Testis (tissue), 2 donors: ENCODE measurements at regions not wholly inside any gene's neighbourhood (a gene's known extent, or its start where the extent isn't known, plus 50 kb on each side); places are given as distances from the start of the nearest gene placed in this dataset.

Source experiments
- CTCF ChIP-seq, 3 experiments: fragments of 450-650 bp in 2 of 3; fragments of 200-600 bp in 1 of 3; sonication (generic) in 1 of 3; IDR thresholded peaks; one replicate each; pipeline ENCODE4 v1.5.1; 2016 to 2019; ENCODE audit warnings: antibody characterized with exemption in 3 of 3, mild to moderate bottlenecking in 2 of 3, moderate library complexity in 1 of 3
- POLR2A ChIP-seq: fragments of 450-650 bp; IDR thresholded peaks from one replicate; pipeline ENCODE4 v1.6.1; 2017; ENCODE audit warnings: antibody characterized with exemption, mild to moderate bottlenecking, moderate library complexity

DNA sequence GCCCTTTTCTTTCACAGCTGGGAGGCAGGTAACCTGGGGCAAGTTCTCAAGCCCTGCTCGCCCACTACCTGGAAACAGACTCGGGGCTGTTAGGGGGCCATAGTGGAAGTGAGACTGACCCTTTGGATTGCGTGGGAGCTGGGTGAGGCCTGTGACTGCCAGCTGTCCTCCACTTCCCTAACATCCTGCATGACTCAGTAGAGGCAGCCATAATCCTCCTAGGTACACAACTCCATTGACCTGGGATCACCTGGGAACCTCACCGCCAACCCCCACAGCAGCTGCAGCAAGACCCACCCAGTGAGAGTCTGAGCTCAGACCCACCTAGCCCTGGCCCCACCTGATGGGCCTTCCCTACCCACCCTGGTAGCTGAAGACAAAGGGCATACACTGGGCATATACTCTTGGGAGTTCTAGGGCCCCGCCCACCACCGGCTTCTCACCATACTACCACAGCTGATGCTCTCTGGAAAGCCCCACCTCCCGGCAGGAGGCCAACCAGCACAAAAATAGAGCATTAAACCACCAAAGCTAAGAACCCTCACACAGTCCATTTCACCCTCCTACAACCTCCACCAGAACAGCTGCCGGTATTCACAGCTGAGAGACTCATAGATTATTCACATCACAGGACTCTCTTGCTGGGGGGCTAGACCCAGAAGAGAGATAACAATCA is 61.1 kb upstream of the DCTD start:
- no peak for TF ChIP-seq CTCF (IDR thresholded peaks at IDR 0.05)
- TF ChIP-seq POLR2A = no peak
